Panc1 (cell line): ENCODE measurements at regions not wholly inside any gene's neighbourhood (a gene's known extent, or its start where the extent isn't known, plus 50 kb on each side); places are given as distances from the start of the nearest gene placed in this dataset.

Source experiments
- CTCF ChIP-seq: fragments of 450-650 bp; IDR thresholded peaks from 2 replicates; pipeline ENCODE4 v1.5.1; 2017; ENCODE audit warnings: mild to moderate bottlenecking
- REST ChIP-seq, 2 experiments: IDR thresholded peaks; 2 replicates each; pipeline ENCODE4 v1.6.1; 2011 to 2012; ENCODE audit warnings: low read depth in 2 of 2, control low read depth in 1 of 2, low read length in 1 of 2, mild to moderate bottlenecking in 1 of 2, moderate library complexity in 1 of 2; ENCODE audit not compliant: insufficient read depth in 1 of 2

GRCh38 chr13:95381212-95381527 is 79.9 kb upstream of the ABCC4 start:
- TF ChIP-seq CTCF (no peak), REST (IDR thresholded peaks at IDR 0.05; ENCODE audit: insufficient read depth in 1 of 2, low read depth in 2 of 2, low read length in 1 of 2) (no peak)
